HEK293T (cell line): ENCODE measurements at regions not wholly inside any gene's neighbourhood (a gene's known extent, or its start where the extent isn't known, plus 50 kb on each side); places are given as distances from the start of the nearest gene placed in this dataset.

Experiments
- CTCF ChIA-PET: fragments of 350-600 bp; formaldehyde crosslinking; extraction: SDS; loops from one replicate; lab custom pipeline; 2021; ENCODE audit warnings: antibody characterized with exemption, inconsistent platforms; lab: Yijun Ruan, JAX
- POLR2A ChIA-PET: fragments of 350-600 bp; formaldehyde crosslinking; extraction: SDS; loops from one replicate; lab custom pipeline; 2020; ENCODE audit warnings: antibody characterized with exemption, inconsistent platforms; lab: Yijun Ruan, JAX
- DNase-seq: peaks from one replicate; pipeline ENCODE4 v3.0.0; 2012; ENCODE audit warnings: mixed read lengths; ENCODE audit errors: extremely low spot score
- ARNT ChIP-seq: fragments of 450-650 bp; IDR thresholded peaks from 2 replicates; pipeline ENCODE4 v1.6.1; 2017; ENCODE audit warnings: mild to moderate bottlenecking
- BHLHE40 ChIP-seq: fragments of 450-650 bp; IDR thresholded peaks from 2 replicates; pipeline ENCODE4 v1.6.1; 2016; ENCODE audit warnings: mild to moderate bottlenecking, moderate library complexity, borderline replicate concordance
- CTBP1 ChIP-seq: fragments of 450-650 bp; IDR thresholded peaks from 2 replicates; pipeline ENCODE4 v1.6.1; 2016; ENCODE audit warnings: borderline replicate concordance
- ELF4 ChIP-seq: fragments of 450-650 bp; IDR thresholded peaks from 2 replicates; pipeline ENCODE4 v1.6.1; 2017; ENCODE audit warnings: antibody characterized with exemption
- FOXA1 ChIP-seq: fragments of 450-650 bp; IDR thresholded peaks from 2 replicates; pipeline ENCODE4 v1.6.1; 2016; ENCODE audit warnings: mild to moderate bottlenecking
- FOXK2 ChIP-seq: fragments of 450-650 bp; IDR thresholded peaks from 2 replicates; pipeline ENCODE4 v1.6.1; 2016; ENCODE audit warnings: mild to moderate bottlenecking
- FOXM1 ChIP-seq: fragments of 450-650 bp; IDR thresholded peaks from 2 replicates; pipeline ENCODE4 v1.6.1; 2017; ENCODE audit warnings: mild to moderate bottlenecking, borderline replicate concordance
- HDGF ChIP-seq: fragments of 450-650 bp; IDR thresholded peaks from 2 replicates; pipeline ENCODE4 v1.6.1; 2017; ENCODE audit warnings: antibody characterized with exemption, borderline replicate concordance
- L3MBTL2 ChIP-seq: fragments of 450-650 bp; conservative IDR thresholded peaks from 2 replicates; pipeline ENCODE4 v1.6.1; 2016; ENCODE audit warnings: mild to moderate bottlenecking
- LEF1 ChIP-seq: fragments of 450-650 bp; IDR thresholded peaks from 2 replicates; pipeline ENCODE4 v1.6.1; 2017; ENCODE audit warnings: mild to moderate bottlenecking, borderline replicate concordance
- NFRKB ChIP-seq: fragments of 450-650 bp; IDR thresholded peaks from 2 replicates; pipeline ENCODE4 v1.6.1; 2016; ENCODE audit warnings: mild to moderate bottlenecking, moderate library complexity
- SP1 ChIP-seq: fragments of 450-650 bp; IDR thresholded peaks from 2 replicates; pipeline ENCODE4 v1.6.1; 2017
- SUZ12 ChIP-seq: fragments of 450-650 bp; IDR thresholded peaks from 2 replicates; pipeline ENCODE4 v1.6.1; 2016; ENCODE audit warnings: mild to moderate bottlenecking
- TARDBP ChIP-seq: fragments of 450-650 bp; IDR thresholded peaks from 2 replicates; pipeline ENCODE4 v1.6.1; 2016
- ZNF384 ChIP-seq: fragments of 450-650 bp; IDR thresholded peaks from 2 replicates; pipeline ENCODE4 v1.6.1; 2016
- TF ChIP-seq, protein P1 (sequence below): fragments of 450-650 bp; IDR thresholded peaks from 2 replicates; pipeline ENCODE4 v1.6.1; 2016

DNA sequence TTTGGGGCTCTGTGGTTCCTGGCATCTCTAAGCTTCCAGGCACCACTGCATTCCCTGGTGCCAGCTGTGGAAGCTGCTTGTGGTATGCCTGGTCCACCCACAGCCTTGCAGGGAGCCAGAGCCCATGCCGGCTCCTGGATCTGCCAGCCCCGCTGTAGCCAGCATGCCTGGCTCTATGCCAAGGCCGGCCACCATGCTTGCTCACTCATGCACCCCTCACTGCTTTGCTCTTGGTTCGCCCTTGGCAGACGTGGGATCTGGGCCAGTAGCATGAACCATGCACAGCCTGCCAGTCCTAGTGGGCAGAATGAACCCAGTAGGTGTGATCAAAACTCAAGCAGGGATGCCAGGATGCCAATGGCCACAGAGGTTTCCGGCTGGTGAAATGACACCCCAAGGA lies 634.2 kb upstream of the TMEFF2 start:
- POLR2A ChIA-PET = no interaction called here
- CTCF ChIA-PET = no interaction called here
- TF ChIP-seq FOXK2 = no peak
- TF ChIP-seq ZNF384 = no peak
- no peak for TF ChIP-seq SUZ12
- no peak for TF ChIP-seq BHLHE40
- no peak for TF ChIP-seq L3MBTL2
- TF ChIP-seq, protein P1, sequence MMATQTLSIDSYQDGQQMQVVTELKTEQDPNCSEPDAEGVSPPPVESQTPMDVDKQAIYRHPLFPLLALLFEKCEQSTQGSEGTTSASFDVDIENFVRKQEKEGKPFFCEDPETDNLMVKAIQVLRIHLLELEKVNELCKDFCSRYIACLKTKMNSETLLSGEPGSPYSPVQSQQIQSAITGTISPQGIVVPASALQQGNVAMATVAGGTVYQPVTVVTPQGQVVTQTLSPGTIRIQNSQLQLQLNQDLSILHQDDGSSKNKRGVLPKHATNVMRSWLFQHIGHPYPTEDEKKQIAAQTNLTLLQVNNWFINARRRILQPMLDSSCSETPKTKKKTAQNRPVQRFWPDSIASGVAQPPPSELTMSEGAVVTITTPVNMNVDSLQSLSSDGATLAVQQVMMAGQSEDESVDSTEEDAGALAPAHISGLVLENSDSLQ = no peak
- no peak for TF ChIP-seq ARNT
- no peak for TF ChIP-seq CTBP1
- TF ChIP-seq TARDBP = no peak
- DNase-seq = no peak

DNA sequence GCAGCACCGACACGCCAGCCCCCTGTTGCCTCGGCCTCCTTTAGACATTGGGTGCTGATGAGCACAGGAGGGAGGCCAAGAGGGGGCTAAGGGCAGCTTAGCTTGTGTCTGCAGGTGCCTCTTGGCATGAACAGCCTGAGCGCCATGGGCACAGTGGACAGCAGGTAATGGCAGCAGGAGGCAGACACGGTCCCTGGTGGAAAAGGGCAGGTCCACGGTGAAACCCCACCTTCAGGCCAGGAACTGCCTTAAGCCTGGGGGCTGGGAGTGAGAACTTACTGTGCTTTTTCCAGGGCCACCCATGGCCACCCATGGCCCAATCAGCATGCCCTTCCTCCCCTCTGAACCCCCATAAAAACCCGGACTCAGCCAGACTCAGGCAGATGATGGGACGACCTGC lies 633.4 kb upstream of the TMEFF2 start:
- POLR2A ChIA-PET = no interaction called here

DNA sequence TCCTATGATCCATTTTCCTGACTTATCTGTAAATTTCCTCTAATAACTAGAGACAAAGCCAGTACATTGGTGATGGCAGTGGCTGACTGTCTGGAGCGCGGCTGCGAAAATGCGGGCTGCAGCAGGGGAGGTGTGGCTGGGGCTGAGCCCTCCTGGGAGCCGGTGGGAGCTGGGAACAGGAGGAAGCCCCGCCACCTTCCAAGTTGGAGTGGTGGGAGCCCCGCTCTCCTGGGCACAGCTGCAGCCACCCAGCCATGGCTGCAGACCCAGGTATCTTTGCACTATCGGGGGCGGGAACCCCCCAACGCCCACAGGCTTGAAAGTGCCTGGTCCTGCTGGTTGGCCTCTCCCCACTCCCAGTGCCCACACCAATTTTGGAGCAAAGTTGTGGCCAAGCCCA lies 633.0 kb upstream of the TMEFF2 start:
- DNase-seq = no peak
- TF ChIP-seq ARNT (no peak), HDGF (no peak), FOXM1 (no peak), ELF4 (no peak), SP1 (no peak), L3MBTL2 (no peak), FOXK2 (no peak), BHLHE40 (no peak), SUZ12 (no peak), FOXA1 (no peak), TARDBP (no peak), NFRKB (no peak), ZNF384 (no peak), CTBP1 (no peak), LEF1 (no peak)
- TF ChIP-seq, protein P1 = no peak
- POLR2A ChIA-PET = no interaction called here
- CTCF ChIA-PET = no interaction called here

More for the DNA sequence above, 633.4 kb upstream of the TMEFF2 start:
- no peak for TF ChIP-seq FOXM1
- TF ChIP-seq ARNT = no peak
- TF ChIP-seq NFRKB = no peak
- TF ChIP-seq FOXK2 = no peak
- no peak for TF ChIP-seq ELF4
- no peak for TF ChIP-seq L3MBTL2
- CTCF ChIA-PET = no interaction called here
- no peak for DNase-seq

- no peak for DNase-seq
- POLR2A ChIA-PET = no interaction called here
- CTCF ChIA-PET = no interaction called here
- TF ChIP-seq SUZ12 (no peak), SP1 (no peak), FOXK2 (no peak), LEF1 (no peak)
Measured at GRCh38 chr2:192814376-192814775, 619.6 kb upstream of the TMEFF2 start.

DNA sequence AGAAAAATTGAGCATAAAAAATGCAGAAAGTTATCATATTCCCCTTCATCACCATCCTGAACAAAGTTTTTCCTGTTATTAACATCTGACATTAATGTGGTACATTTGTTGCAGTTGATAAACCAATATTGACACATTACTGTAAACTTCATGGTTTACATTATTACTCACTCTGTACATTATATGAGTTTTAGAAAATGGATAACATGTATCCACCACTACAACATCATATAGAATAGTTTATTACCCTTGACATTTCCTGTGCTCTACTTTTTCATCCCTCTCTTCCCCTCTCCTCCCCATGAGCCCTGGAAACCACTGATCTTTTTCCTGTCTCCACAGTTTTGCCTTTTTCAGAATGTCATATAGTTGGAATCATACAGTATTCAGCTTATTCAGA lies 618.6 kb upstream of the TMEFF2 start:
- CTCF ChIA-PET = no interaction called here
- DNase-seq = no peak
- TF ChIP-seq TARDBP = no peak
- POLR2A ChIA-PET = no interaction called here

DNA sequence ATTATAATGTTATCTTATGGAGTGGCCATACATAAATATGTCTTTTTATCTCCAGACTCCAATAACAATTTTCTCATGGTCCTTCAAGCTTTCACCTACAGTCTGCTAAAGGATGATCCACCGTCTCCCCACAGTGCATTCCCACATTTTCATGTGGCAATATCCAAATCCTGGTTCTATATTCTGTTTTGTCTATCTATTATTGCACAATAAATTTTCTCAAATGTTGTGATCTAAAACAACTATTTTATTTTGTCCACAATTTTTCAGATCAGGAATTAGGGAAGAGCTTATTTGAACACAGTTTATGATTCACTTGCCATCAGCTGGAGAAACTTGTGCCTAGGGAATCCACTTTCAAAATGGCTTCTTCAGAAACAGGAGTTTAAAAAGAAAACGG lies 614.4 kb upstream of the TMEFF2 start:
- ChIA-PET POLR2A (no interaction called here), CTCF (no interaction called here)
- TF ChIP-seq SP1 (no peak), NFRKB (no peak), FOXM1 (no peak), ELF4 (no peak), HDGF (no peak), FOXA1 (no peak), LEF1 (no peak), FOXK2 (no peak), SUZ12 (no peak), BHLHE40 (no peak), ZNF384 (no peak), CTBP1 (no peak), ARNT (no peak), TARDBP (no peak), L3MBTL2 (no peak)
- TF ChIP-seq, protein P1 = no peak
- DNase-seq = no peak

DNA sequence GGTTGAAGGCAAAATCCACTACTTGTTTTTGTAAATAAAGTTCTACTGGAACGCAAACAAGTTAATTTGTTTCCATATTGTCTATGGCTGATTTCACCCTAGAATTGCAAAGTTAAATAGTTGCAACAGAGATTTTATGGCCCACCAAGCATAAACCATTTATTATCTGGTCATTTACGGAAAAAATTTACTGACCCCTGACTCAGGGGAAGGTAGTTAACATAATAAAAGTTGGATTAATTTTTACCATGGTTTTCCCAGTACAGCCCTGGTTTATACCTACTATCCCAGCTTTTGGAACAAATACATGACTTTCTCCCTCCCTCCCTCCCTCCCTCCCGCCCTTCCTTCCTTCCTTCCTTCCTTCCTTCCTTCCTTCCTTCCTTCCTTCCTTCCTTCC lies 588.9 kb upstream of the TMEFF2 start:
- no peak for DNase-seq
- ChIA-PET CTCF (no interaction called here), POLR2A (no interaction called here)
- TF ChIP-seq BHLHE40 = no peak
- no peak for TF ChIP-seq CTBP1
- TF ChIP-seq FOXK2 = no peak
- TF ChIP-seq HDGF = no peak
- no peak for TF ChIP-seq FOXM1
- TF ChIP-seq, protein P1 = no peak
- TF ChIP-seq SUZ12 = no peak
- no peak for TF ChIP-seq ELF4
- no peak for TF ChIP-seq NFRKB
- TF ChIP-seq L3MBTL2 = no peak
- no peak for TF ChIP-seq TARDBP
- no peak for TF ChIP-seq FOXA1
- TF ChIP-seq LEF1 = no peak
- TF ChIP-seq ARNT = no peak
- no peak for TF ChIP-seq SP1
- no peak for TF ChIP-seq ZNF384
